Tibial artery (tissue), 4 donors: ENCODE measurements at regions not wholly inside any gene's neighbourhood (a gene's known extent, or its start where the extent isn't known, plus 50 kb on each side); places are given as distances from the start of the nearest gene placed in this dataset.
A peak's percentile ranks its signal among the peaks of the same experiment; 100 is the strongest.
"Not testable (repeated sequence)": the region's sequence is repeated elsewhere in the genome, so short reads cannot be mapped to it uniquely, and the experiment has no call there.

Experiments
- DNase-seq, 2 donors: peaks; one replicate each; pipeline ENCODE4 v3.0.0-alpha.2; 2019
- H3K27ac ChIP-seq, 2 donors: fragments of 200-600 bp; sonication (generic) in 1 of 2; 1 replicate in 1 of 2; 2 replicates in 1 of 2; pipeline ENCODE4 v1.5.1; 2018 to 2019; ENCODE audit warnings: mild to moderate bottlenecking in 1 of 2
- H3K27me3 ChIP-seq, 2 donors: fragments of 200-600 bp; sonication (generic) in 1 of 2; one replicate each; pipeline versions ENCODE4 v1.5.1 to v1.6.0; 2016 to 2019
- H3K36me3 ChIP-seq, 3 donors: fragments of 200-600 bp; sonication (generic) in 2 of 3; one replicate each; pipeline ENCODE4 v1.5.1; 2016 to 2019; ENCODE audit warnings: mild to moderate bottlenecking in 2 of 3
- H3K4me1 ChIP-seq, 4 donors: fragments of 200-600 bp; sonication (generic) in 2 of 4; 1 replicate in 3 of 4; 2 replicates in 1 of 4; pipeline ENCODE4 v1.5.1; 2016 to 2019
- H3K4me3 ChIP-seq, 2 donors: fragments of 200-600 bp; sonication (generic) in 1 of 2; 1 replicate in 1 of 2; 2 replicates in 1 of 2; pipeline ENCODE4 v1.5.1; 2018 to 2019; ENCODE audit warnings: mild to moderate bottlenecking in 2 of 2
- H3K9me3 ChIP-seq, 3 donors: fragments of 200-600 bp; sonication (generic) in 1 of 3; one replicate each; pipeline ENCODE4 v1.5.1; 2016 to 2019
- CTCF ChIP-seq, 2 experiments: fragments of 200-600 bp in 1 of 2; fragments of 450-650 bp in 1 of 2; IDR thresholded peaks; one replicate each; pipeline ENCODE4 v1.5.1; 2017 to 2019; ENCODE audit warnings: antibody characterized with exemption in 2 of 2, mild to moderate bottlenecking in 1 of 2, moderate library complexity in 1 of 2
- intact Hi-C: fragments of 100-400 bp; cut with DNase I; formaldehyde crosslinking; loops from one replicate; pipeline ENCODE4 v1.15.0; 2023; ENCODE audit warnings: low total_unique reads

GRCh38 chr7:9919-10318 is 182.5 kb upstream of the FAM20C start:
- DNase-seq, H3K4me3 ChIP-seq, H3K36me3 ChIP-seq, intact Hi-C loops, H3K9me3 ChIP-seq, H3K27ac ChIP-seq, H3K27me3 ChIP-seq, H3K4me1 ChIP-seq: not testable (repeated sequence)

GRCh38 chr7:32565-33280 is 159.6 kb upstream of the FAM20C start:
- H3K9me3 ChIP-seq, H3K36me3 ChIP-seq, intact Hi-C loops, H3K4me3 ChIP-seq, H3K4me1 ChIP-seq, H3K27ac ChIP-seq, H3K27me3 ChIP-seq: not testable (repeated sequence)
- DNase-seq: peak in 1 of 2 donors; percentile 57

GRCh38 chr7:35121-35541 is 157.2 kb upstream of the FAM20C start:
- H3K9me3 ChIP-seq, intact Hi-C loops, H3K27ac ChIP-seq, H3K27me3 ChIP-seq, H3K4me1 ChIP-seq, DNase-seq, H3K36me3 ChIP-seq, H3K4me3 ChIP-seq: not testable (repeated sequence)

GRCh38 chr7:36539-36938 is 155.8 kb upstream of the FAM20C start:
- H3K27me3 ChIP-seq, H3K4me1 ChIP-seq, H3K9me3 ChIP-seq, intact Hi-C loops, DNase-seq, H3K4me3 ChIP-seq, H3K36me3 ChIP-seq, H3K27ac ChIP-seq: not testable (repeated sequence)

GRCh38 chr7:37656-38055 is 154.7 kb upstream of the FAM20C start:
- H3K36me3 ChIP-seq, H3K4me1 ChIP-seq, H3K9me3 ChIP-seq, intact Hi-C loops, DNase-seq, H3K4me3 ChIP-seq, H3K27ac ChIP-seq, H3K27me3 ChIP-seq: not testable (repeated sequence)

GRCh38 chr7:38444-38843 is 153.9 kb upstream of the FAM20C start:
- DNase-seq, intact Hi-C loops, H3K36me3 ChIP-seq, H3K4me3 ChIP-seq, H3K9me3 ChIP-seq, H3K4me1 ChIP-seq, H3K27me3 ChIP-seq, H3K27ac ChIP-seq: not testable (repeated sequence)

GRCh38 chr7:39984-40740 is 152.2 kb upstream of the FAM20C start:
- peaks cover 0 to 25% of the 10 kb centered on the region in 2 donors for H3K27me3 ChIP-seq
- intact Hi-C loops, H3K36me3 ChIP-seq, H3K27ac ChIP-seq, H3K9me3 ChIP-seq, H3K4me3 ChIP-seq, DNase-seq, H3K4me1 ChIP-seq: not testable (repeated sequence)

GRCh38 chr7:40799-41750 is 151.3 kb upstream of the FAM20C start:
- no peak for TF ChIP-seq CTCF (IDR thresholded peaks at IDR 0.05)
- no peak for DNase-seq
- intact Hi-C loops: no loop called here
- no peak overlapping the region for H3K27ac ChIP-seq
- H3K27me3 ChIP-seq: peaks cover 0 to 32% of the 10 kb centered on the region in 2 donors
- no peak overlapping the region for H3K4me3 ChIP-seq
- no peaks in the 10 kb centered on the region for H3K36me3 ChIP-seq
- H3K4me1 ChIP-seq: no peaks in the 10 kb centered on the region
- H3K9me3 ChIP-seq: no peaks in the 10 kb centered on the region
